Mammary epithelial cell (primary cell): ENCODE measurements at regions not wholly inside any gene's neighbourhood (a gene's known extent, or its start where the extent isn't known, plus 50 kb on each side); places are given as distances from the start of the nearest gene placed in this dataset.

ENCODE experiments used
- CTCF ChIP-seq, 2 donors: IDR thresholded peaks in 1 of 2; conservative IDR thresholded peaks in 1 of 2; 2 replicates each; pipeline ENCODE4 v1.5.1; 2011 to 2012; ENCODE audit warnings: inconsistent platforms in 2 of 2, low read length in 2 of 2, mild to moderate bottlenecking in 2 of 2, control low read depth in 1 of 2, low read depth in 1 of 2; ENCODE audit not compliant: insufficient read depth in 1 of 2; ENCODE audit errors: extremely low read depth in 1 of 2
- EZH2 ChIP-seq: IDR thresholded peaks from 2 replicates; pipeline ENCODE4 v1.6.1; 2012; ENCODE audit warnings: low read length, inconsistent platforms, borderline replicate concordance

- TF ChIP-seq EZH2: no peak
- no peak for TF ChIP-seq CTCF (conservative IDR thresholded peaks at IDR 0.05 in 1 of 2, IDR thresholded peaks at IDR 0.05 in 1 of 2; ENCODE audit: extremely low read depth in 1 of 2, insufficient read depth in 1 of 2, low read depth in 1 of 2, low read length in 2 of 2)
Observed at GRCh38 chr9:20042128-20042711, 253.4 kb upstream of the SLC24A2 start.
